Endometrium (tissue), 2 donors: ENCODE measurements at regions not wholly inside any gene's neighbourhood (a gene's known extent, or its start where the extent isn't known, plus 50 kb on each side); places are given as distances from the start of the nearest gene placed in this dataset.

Experiments used
- FAIRE-seq: peaks from 2 replicates; lab custom pipeline; 2012; peaks lifted over from hg19 to GRCh38; lab: Jason Lieb, UNC
- donor health status: control.
- donor health status: control.

DNA sequence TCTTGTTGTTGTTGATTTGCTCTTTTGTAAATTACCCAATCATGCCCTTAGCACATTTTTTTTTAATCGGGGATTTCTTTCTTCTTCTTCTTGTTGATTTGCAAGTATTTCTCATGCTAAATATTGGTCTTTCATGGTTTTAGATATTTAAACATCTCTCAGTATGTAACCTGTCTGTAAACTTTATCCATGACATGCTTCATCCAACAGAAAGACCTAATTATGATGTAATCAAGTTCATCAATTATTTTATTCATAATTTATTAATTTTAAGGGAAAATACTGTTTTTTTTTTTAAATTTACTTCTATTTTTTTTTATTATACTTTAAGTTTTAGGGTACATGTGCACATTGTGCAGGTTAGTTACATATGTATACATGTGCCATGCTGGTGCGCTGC lies 69.8 kb downstream of the TNFSF18 start:
- no peak for FAIRE-seq
